T47D (cell line): ENCODE measurements at regions not wholly inside any gene's neighbourhood (a gene's known extent, or its start where the extent isn't known, plus 50 kb on each side); places are given as distances from the start of the nearest gene placed in this dataset.
A peak's percentile ranks its signal among the peaks of the same experiment; 100 is the strongest.

Experiments used
- DNase-seq, 2 experiments: peaks; one replicate each; pipeline versions ENCODE4 v3.0.0 to v3.0.0-alpha.2; 2011 to 2012; ENCODE audit warnings: low read depth in 1 of 2, low spot score in 1 of 2
- JUND ChIP-seq: IDR thresholded peaks from 2 replicates; pipeline ENCODE4 v1.6.1; 2012; ENCODE audit warnings: low read depth
- in situ Hi-C: cut with HindIII; loops from 2 replicates; pipeline ENCODE4 v1.10.0; 2016; ENCODE audit warnings: low sequenced_read_pairs, low pct_unique_long_range_greater_than_20kb

- TF ChIP-seq JUND: no peak
- no peak for DNase-seq
- in situ Hi-C loops: no loop called here
These were observed 340.9 kb upstream of the TBL1XR1 start for GRCh38 chr3:177538048-177538749.

GRCh38 chr3:177538750-177539730, 341.8 kb upstream of the TBL1XR1 start:
- DNase-seq: peak in 1 of 2 experiments; percentile 69
- in situ Hi-C loops: no loop called here
- no peak for TF ChIP-seq JUND

GRCh38 chr3:177541541-177541940, 344.3 kb upstream of the TBL1XR1 start:
- no peak for TF ChIP-seq JUND
- in situ Hi-C loops: no loop called here
- no peak for DNase-seq

GRCh38 chr3:177545964-177546363, 348.7 kb upstream of the TBL1XR1 start:
- in situ Hi-C loops: no loop called here
- no peak for DNase-seq
- no peak for TF ChIP-seq JUND

GRCh38 chr3:177547711-177548350, 350.5 kb upstream of the TBL1XR1 start:
- no peak for TF ChIP-seq JUND
- DNase-seq: no peak
- in situ Hi-C loops: no loop called here

- in situ Hi-C loops: no loop called here
- no peak for TF ChIP-seq JUND
- DNase-seq: no peak
These were observed 353.4 kb upstream of the TBL1XR1 start for GRCh38 chr3:177550667-177551066.

GRCh38 chr3:177551431-177551836, 354.2 kb upstream of the TBL1XR1 start:
- TF ChIP-seq JUND: no peak
- DNase-seq: peak in 1 of 2 experiments; percentile 39
- in situ Hi-C loops: no loop called here

GRCh38 chr3:177552051-177552450, 354.8 kb upstream of the TBL1XR1 start:
- no peak for TF ChIP-seq JUND
- DNase-seq: no peak
- in situ Hi-C loops: no loop called here

- no peak for TF ChIP-seq JUND
- in situ Hi-C loops: no loop called here
These were observed 355.7 kb upstream of the TBL1XR1 start for GRCh38 chr3:177553012-177553411.

GRCh38 chr3:177553579-177553978, 356.3 kb upstream of the TBL1XR1 start:
- TF ChIP-seq JUND: no peak
- DNase-seq: no peak
- in situ Hi-C loops: no loop called here

More at GRCh38 chr3:177553012-177553411, 355.7 kb upstream of the TBL1XR1 start:
- DNase-seq: no peak

GRCh38 chr3:177554895-177555759, 357.8 kb upstream of the TBL1XR1 start:
- no peak for DNase-seq
- no peak for TF ChIP-seq JUND
- in situ Hi-C loops: no loop called here

GRCh38 chr3:177557548-177557947, 360.3 kb upstream of the TBL1XR1 start:
- in situ Hi-C loops: no loop called here
- no peak for DNase-seq

More at GRCh38 chr3:177557548-177557947, 360.3 kb upstream of the TBL1XR1 start:
- TF ChIP-seq JUND: no peak
